Stimulated activated CD4-positive, alpha-beta T cell treated with anti-CD3 and anti-CD28 coated beads, Interleukin-1b, Interleukin-23, amount 100 ng/mL, for 1 hour (primary cell): ENCODE measurements at regions not wholly inside any gene's neighbourhood (a gene's known extent, or its start where the extent isn't known, plus 50 kb on each side); places are given as distances from the start of the nearest gene placed in this dataset.

Source experiments
- DNase-seq, 2 donors: peaks; one replicate each; pipeline ENCODE4 v3.0.0-alpha.2; 2020; ENCODE audit warnings: low read depth in 2 of 2

- no peak for DNase-seq
Measured at GRCh38 chr3:43866529-43867353, 176.0 kb downstream of the ABHD5 start.

GRCh38 chr3:43867436-43868072 is 176.8 kb downstream of the ABHD5 start:
- no peak for DNase-seq

GRCh38 chr3:43869491-43869890 is 178.8 kb downstream of the ABHD5 start:
- DNase-seq = no peak

- no peak for DNase-seq
Measured at GRCh38 chr3:43870120-43870519, 179.4 kb downstream of the ABHD5 start.

DNA sequence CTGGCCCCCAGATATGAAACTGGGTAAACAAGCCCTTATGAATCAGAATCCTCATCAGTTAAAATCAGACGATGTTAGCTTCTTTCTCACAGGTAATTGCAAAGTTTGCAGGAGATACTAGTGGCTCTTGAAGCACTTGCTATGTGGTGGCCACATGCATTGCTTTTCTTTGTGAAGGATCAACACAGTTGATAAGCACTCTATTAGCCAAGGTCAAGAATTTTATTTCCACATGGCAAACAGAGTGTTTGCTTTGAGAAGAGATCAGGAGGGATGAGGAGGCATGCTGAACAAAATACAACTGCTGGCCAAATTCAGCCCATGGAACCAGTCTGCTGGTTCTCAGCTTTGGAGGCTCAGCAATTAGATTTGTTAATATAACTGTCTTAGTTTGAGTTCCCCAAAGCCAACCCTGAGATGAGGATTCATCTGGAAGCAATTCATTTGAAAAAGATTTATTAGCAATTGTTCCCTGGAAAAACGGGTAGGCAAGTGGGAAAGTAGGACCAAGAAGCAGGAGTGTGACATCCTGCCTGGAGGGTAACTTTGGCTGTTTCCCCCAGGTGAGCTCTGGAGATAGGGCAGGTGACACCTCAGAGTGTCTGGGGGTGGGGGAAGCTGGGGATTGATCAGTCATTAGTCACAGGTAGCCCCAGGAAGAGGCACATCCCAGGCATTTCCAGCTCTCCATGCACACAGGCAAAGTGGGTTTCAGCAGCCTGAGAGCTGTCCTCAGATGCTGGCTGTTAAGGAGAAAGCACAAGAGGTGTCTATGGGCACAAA is 180.3 kb downstream of the ABHD5 start:
- no peak for DNase-seq

GRCh38 chr3:43871627-43872245 is 181.0 kb downstream of the ABHD5 start:
- no peak for DNase-seq

- DNase-seq = no peak
Measured at GRCh38 chr3:43872301-43872700, 181.6 kb downstream of the ABHD5 start.

DNA sequence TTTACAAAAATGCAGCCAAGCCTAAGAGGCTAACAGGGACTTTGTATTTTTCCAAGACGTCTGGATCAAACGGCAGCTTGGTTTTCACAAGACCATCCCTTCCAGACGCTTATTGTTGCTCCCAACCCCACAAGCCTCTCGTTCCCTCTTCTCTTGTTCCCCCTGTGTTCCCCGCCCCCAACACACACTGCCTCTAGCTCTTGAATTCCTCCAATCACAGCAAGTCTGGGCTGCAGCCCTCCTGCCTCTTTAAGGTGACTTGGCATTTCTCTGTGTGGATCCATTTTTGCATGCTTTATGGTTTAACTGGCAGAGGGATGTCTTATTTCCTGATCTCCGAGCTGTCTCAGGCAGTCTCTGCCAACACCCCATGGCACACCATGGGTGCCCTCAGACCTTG is 182.2 kb downstream of the ABHD5 start:
- DNase-seq = no peak

DNA sequence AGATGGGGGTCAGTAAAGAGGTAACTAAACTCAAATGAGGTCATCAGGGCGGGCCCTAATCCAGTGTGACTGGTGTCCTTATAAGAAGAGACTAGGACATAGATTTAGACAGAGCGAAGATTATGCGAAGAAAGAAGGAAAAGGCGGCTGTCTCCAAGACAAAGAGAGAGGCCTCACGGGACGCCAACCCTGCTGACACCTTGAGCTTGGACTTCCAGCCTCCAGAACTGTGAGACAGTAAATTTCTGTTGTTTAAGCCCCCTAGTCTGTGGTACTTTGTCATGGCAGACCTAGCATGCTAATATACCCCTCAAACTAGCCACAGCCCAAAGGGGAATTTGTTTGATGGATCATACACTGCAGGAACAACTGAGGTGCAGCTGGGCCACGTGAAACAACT is 183.0 kb downstream of the ABHD5 start:
- no peak for DNase-seq

DNA sequence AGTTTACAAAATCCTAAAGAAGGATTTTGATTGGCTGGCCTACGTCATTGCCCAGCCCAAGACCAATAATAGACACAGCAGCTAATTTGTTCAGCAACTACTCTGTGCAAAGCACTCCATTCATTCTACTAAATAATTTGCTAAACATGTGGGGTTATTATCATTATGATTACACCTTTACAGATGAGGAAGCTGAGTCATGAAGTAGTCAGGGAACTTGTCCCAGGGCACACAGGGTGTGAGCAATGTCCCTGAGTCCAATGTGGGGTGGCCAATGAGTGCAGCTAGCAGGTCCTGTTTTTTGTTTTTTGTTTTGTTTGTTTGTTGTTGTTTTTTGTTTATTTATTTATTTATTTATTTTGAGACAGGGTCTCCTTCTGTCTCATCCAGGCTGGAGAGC is 183.6 kb downstream of the ABHD5 start:
- DNase-seq = no peak

DNA sequence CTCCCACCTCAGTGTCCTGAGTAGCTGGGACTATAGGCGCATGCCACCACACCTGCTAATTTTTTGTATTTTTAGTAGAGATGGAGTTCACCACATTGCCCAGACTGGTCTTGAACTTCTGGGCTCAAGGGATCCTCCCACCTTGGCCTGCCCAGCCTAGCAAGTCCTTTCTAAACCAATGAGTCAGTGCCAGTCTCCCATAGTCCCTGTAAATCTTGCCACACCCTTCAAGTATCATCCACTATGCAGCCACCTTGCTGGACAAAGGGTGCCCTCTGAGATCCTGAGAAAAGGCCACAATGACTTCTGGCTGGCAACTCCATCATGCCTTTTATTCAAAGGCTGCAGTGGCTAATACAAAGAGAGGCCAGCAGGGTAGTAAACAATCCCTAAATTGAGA is 184.0 kb downstream of the ABHD5 start:
- no peak for DNase-seq

- no peak for DNase-seq
Measured at GRCh38 chr3:43876648-43877047, 185.9 kb downstream of the ABHD5 start.

DNA sequence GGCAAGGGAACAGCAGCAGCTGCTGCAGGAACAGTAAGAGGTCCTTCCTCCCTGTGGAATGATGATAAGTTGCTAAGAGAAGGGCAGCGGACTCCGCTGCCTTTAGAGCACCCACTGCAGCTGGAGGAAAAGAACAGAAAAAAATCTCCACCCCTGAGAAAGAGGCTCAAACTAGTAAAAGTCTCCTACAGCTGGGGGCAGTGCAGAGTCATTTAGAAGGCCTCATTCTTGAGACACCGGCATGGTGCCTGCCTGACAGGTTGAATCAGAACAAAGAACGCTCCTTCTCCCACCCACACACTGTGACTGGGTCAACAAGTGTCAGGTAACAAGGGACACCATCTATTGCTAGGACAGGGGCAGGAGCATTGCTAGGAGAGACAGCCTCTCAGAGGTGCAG is 188.4 kb downstream of the ABHD5 start:
- DNase-seq = no peak

- DNase-seq = no peak
Measured at GRCh38 chr3:43882976-43883680, 192.4 kb downstream of the ABHD5 start.

DNA sequence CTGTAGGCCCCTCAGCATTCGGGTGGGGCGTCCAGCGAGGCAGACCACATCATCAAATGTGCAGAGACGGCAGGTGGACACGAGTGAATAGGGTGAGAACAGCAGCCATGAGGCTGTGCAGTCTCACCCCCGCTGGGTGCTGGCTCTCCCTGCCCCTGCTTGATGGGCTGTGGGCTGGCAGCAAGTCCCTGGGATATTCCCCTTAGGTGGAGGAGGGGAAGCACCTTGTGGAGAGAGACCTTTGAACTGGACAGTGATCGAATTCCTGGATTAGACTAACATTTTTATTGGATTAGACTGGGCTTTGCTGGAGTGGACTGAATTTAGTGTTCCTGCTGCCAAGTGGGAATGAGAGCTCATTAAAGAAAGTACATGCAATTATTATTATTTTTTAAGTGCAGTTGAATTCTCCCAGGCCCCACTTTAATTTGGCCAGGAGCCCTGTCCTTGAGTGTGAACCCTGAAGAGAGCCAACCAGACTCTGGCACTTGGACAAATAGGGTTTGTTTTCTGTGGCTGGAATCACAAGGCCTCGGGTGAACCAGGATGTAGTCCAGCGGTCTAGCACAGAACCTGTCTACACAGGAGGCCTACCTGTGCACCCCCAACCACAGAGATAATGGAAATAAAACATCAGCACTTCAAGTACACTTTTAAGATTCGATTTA is 193.1 kb downstream of the ABHD5 start:
- DNase-seq = no peak

DNA sequence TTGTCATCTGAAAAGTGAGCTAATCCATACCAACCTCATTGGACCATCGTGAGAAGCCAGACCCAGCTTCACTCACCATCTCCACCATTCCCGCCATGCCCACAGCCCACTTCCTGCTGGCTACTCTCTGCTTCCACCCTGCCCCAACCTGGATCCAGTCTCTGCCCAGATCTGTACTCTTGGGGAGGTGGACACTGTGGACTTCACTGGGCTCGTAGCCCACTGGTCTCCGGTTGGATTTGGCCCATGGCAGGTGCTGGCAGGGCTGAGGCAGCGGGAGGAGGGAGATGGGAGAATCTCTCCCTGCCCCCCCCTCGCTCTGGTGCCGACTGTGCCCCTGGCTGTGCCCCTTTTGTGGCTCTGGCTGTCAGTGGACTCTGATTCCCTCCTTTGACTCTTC is 193.8 kb downstream of the ABHD5 start:
- no peak for DNase-seq

DNA sequence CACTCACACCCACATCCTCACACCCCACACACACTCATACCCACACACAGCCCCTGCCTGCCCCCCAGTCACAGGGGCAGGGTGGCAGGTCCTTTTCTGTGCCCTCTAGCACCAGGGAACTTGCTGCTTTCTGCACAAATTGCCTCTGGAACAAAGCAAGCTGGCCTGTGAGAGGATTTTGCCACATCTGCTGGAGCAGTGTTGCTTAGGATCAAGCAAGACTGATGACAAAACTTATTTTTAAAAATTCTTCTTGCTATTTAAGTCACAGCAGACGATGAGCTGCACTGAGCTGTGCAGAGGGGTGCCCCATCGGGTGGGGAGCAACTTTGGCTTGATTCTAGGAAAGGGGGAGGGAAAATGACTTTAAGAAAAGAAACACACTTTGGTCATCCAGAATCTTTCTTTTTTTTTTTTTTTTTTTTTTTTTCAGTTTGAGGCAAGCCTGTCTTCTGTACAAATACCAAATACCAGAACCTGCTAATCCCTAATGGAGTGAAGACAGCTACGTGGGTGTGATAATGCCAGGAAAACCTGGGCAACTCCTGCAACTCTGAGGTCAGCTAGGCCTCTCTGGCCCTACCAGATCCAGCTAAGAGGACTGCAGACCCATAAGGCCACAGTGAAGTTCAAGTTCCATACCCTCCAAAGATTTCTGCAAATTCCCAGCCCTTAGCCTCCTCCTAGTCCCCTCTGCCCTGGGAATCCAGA is 195.3 kb downstream of the ABHD5 start:
- no peak for DNase-seq

GRCh38 chr3:43892061-43892460 is 201.3 kb downstream of the ABHD5 start:
- DNase-seq = no peak

- DNase-seq = no peak
Measured at GRCh38 chr3:43892526-43892925, 201.8 kb downstream of the ABHD5 start.

- DNase-seq = no peak
Measured at GRCh38 chr3:43893727-43894126, 203.0 kb downstream of the ABHD5 start.
